ENCODE measurements at regions not wholly inside any gene's neighbourhood (a gene's known extent, or its start where the extent isn't known, plus 50 kb on each side); places are given as distances from the start of the nearest gene placed in this dataset.

GRCh38 chr1:37325509-37326437, 148.6 kb upstream of the ZC3H12A start:
- DNase-seq (ENCODE audit: low read depth) = no peak
- H3K4me3 ChIP-seq (ENCODE audit: low read depth, low read length) = no peak overlapping the region
- TF ChIP-seq CTCF (conservative IDR thresholded peaks at IDR 0.05; ENCODE audit: low read depth, low read length) = no peak

DNA sequence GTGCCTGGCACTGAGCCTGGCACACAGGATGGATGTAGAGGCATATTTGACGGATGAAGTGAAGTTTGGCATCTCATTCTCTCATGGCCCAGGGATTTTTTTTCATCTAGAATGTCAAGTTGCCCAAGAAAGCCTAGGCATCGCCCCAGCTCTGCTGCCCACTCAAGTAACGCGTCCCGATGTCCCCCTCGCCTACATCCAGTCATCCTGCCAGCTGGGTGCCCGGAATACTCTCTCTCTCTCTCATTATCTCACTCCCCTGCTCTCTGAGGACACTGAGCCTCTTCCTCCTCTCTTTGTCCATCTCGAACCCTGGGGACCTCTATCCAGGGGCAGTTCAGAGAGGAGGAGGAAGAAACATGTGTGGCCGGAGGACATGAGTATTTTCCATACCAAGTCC, 142.3 kb upstream of the ZC3H12A start:
- DNase-seq (ENCODE audit: low read depth) = no peak

DNA sequence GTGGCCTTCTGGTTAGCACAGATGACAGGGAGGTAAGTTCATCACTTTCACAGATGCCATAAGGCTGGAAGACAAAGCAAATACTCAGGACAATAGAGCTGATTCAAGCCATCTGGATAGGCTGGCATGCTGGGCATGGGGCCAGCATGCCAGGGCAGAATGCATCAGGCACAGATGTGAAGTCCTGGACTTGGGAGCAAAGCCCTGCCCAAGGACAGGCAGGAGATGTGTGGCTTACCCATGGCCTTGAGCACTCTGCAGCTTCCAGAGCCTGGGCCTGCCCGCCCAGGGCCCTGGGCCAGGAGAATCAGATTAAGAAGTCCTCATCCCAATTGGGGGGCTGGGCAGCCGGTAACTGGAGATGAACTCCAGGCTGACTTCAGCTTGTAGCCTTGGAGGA, 135.7 kb upstream of the ZC3H12A start:
- TF ChIP-seq CTCF (conservative IDR thresholded peaks at IDR 0.05; ENCODE audit: low read depth, low read length) = no peak
- H3K4me3 ChIP-seq (ENCODE audit: low read depth, low read length) = no peak overlapping the region
- no peak for DNase-seq (ENCODE audit: low read depth)

More for the DNA sequence above, 142.3 kb upstream of the ZC3H12A start:
- TF ChIP-seq CTCF (conservative IDR thresholded peaks at IDR 0.05; ENCODE audit: low read depth, low read length) = no peak
- H3K4me3 ChIP-seq (ENCODE audit: low read depth, low read length) = no peak overlapping the region

DNA sequence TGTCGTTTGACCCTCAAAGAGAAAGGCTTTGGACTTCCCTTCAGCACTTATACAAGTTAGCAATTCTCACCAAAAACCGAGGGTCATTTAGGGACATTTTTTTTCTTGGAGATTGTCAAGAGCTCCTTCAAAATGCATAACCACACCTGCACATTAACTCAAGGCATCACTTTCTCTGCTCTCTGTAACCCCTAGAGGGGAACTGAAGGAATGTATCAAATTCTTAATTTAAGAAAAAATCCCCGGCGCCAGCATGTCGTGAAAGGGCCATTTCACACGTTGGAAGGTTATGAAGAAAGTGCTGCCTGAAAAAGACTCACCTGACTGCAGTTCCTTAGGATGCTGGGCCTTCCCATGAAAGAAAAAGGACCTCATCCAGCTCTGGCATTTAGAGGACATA, 131.6 kb upstream of the ZC3H12A start:
- TF ChIP-seq CTCF (conservative IDR thresholded peaks at IDR 0.05; ENCODE audit: low read depth, low read length) = no peak
- DNase-seq (ENCODE audit: low read depth) = no peak
- no peak overlapping the region for H3K4me3 ChIP-seq (ENCODE audit: low read depth, low read length)

DNA sequence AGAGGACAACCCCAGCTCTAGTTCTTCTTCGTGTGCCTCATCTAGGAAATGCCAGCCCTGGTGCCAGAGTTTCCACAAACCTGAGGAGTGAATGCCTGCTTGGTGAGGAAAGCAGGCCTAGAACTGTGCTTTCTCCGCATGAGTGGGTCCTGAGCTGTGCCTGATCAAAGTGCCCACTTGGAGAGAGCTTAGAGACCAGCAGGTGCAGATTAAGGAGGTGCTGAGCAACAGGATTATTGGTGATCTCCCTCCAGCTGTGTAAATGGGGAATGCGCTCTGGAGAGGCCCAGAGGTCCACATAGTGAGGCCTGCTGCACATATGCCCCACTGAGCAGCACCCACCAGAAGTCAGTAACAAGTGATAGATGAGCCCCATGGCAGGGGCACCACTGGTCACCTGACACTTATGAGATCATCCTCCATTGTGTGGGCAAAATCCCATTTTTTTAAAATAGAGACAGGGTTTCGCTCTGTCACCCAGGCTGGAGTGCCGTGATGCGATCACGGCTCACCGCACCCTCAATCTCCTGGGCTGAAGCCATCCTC, 127.2 kb upstream of the ZC3H12A start:
- no peak overlapping the region for H3K4me3 ChIP-seq (ENCODE audit: low read depth, low read length)
- no peak for TF ChIP-seq CTCF (conservative IDR thresholded peaks at IDR 0.05; ENCODE audit: low read depth, low read length)
- no peak for DNase-seq (ENCODE audit: low read depth)

DNA sequence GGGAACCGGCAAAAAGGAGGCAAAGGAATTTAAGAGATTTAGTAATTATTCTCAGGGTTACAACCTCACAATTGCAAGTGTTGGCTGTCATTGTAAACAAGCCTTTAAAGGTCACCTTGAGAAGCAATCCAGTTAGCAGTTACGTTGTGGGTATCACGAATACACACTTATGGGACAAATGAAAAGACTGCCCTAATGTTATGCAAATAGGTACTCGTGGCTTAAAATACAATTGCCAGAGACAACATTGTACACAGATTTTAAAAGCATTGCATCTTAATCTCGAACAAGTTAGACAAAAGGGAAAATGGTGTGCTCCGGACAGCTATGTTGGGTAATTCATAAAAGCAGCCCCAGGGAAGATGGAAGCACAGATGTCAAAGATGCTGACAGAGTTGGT, 120.5 kb upstream of the ZC3H12A start:
- no peak overlapping the region for H3K4me3 ChIP-seq (ENCODE audit: low read depth, low read length)
- no peak for TF ChIP-seq CTCF (conservative IDR thresholded peaks at IDR 0.05; ENCODE audit: low read depth, low read length)
- DNase-seq (ENCODE audit: low read depth) = no peak
